H1 (cell line): ENCODE measurements at regions not wholly inside any gene's neighbourhood (a gene's known extent, or its start where the extent isn't known, plus 50 kb on each side); places are given as distances from the start of the nearest gene placed in this dataset.
A peak's percentile ranks its signal among the peaks of the same experiment; 100 is the strongest.

Experiments used
- CTCF ChIA-PET: fragments of 300-600 bp; sonication (Branson Sonifier 250); formaldehyde crosslinking; loops from one replicate; lab custom pipeline; 2021; ENCODE audit not compliant: partially characterized antibody; lab: Charles Lee
- POLR2A ChIA-PET: fragments of 300-600 bp; sonication (Branson Sonifier 250); formaldehyde crosslinking; loops from one replicate; lab custom pipeline; 2021; ENCODE audit warnings: inconsistent platforms; ENCODE audit not compliant: partially characterized antibody; lab: Charles Lee
- DNase-seq, 2 experiments: peaks; one replicate each; pipeline versions ENCODE4 v3.0.0 to v3.0.0-alpha.2; 2010 to 2022; ENCODE audit warnings: low spot score in 2 of 2, low read depth in 1 of 2, mixed read lengths in 1 of 2
- FAIRE-seq: peaks from 2 replicates; lab custom pipeline; 2011; peaks lifted over from hg19 to GRCh38; lab: Jason Lieb, UNC
- H2AFZ ChIP-seq: 2 replicates; pipeline ENCODE4 v1.8.1; 2012; ENCODE audit warnings: low read length, inconsistent platforms
- H2AK5ac ChIP-seq: 2 replicates; pipeline ENCODE4 v1.6.1; 2013; ENCODE audit warnings: low read depth, low read length
- H2BK120ac ChIP-seq: replicated peaks from 2 replicates; pipeline ENCODE3; 2013; ENCODE audit warnings: low read depth, low read length, inconsistent platforms
- H2BK12ac ChIP-seq: 2 replicates; pipeline ENCODE4 v1.6.1; 2013; ENCODE audit warnings: low read depth, low read length
- H2BK15ac ChIP-seq: 2 replicates; pipeline ENCODE4 v1.6.1; 2013; ENCODE audit warnings: low read length
- H2BK20ac ChIP-seq: 2 replicates; pipeline ENCODE4 v1.6.1; 2013; ENCODE audit warnings: low read length
- H2BK5ac ChIP-seq: 2 replicates; pipeline ENCODE4 v1.6.1; 2013; ENCODE audit warnings: low read depth, low read length
- H3K14ac ChIP-seq: 2 replicates; pipeline ENCODE4 v1.6.1; 2013; ENCODE audit warnings: inconsistent platforms; ENCODE audit not compliant: insufficient read length
- H3K18ac ChIP-seq: 2 replicates; pipeline ENCODE4 v1.6.1; 2013; ENCODE audit warnings: low read length; ENCODE audit errors: extremely low read depth
- H3K23ac ChIP-seq: 2 replicates; pipeline ENCODE4 v1.6.1; 2013; ENCODE audit warnings: inconsistent platforms; ENCODE audit not compliant: insufficient read length
- H3K23me2 ChIP-seq: 2 replicates; pipeline ENCODE4 v1.6.1; 2013; ENCODE audit warnings: low read depth, low read length
- H3K27ac ChIP-seq: 2 replicates; pipeline ENCODE4 v1.6.1; 2011; ENCODE audit warnings: low read depth, low read length, inconsistent platforms
- H3K27me3 ChIP-seq, 4 experiments: replicated peaks in 1 of 4; 1 replicate in 1 of 4; 2 replicates in 3 of 4; pipeline versions ENCODE4 v1.6.1 to v1.8.1; 2011 to 2013; ENCODE audit warnings: low read length in 3 of 4, mild to moderate bottlenecking in 3 of 4, inconsistent platforms in 2 of 4, mixed read lengths in 2 of 4, moderate library complexity in 1 of 4; ENCODE audit not compliant: control insufficient read depth in 3 of 4, insufficient read depth in 3 of 4; ENCODE audit errors: extremely low read depth in 1 of 4
- H3K36me3 ChIP-seq, 4 experiments: 2 replicates each; pipeline versions ENCODE4 v1.6.1 to v1.8.1; 2011 to 2013; ENCODE audit warnings: mild to moderate bottlenecking in 4 of 4, low read length in 3 of 4, moderate library complexity in 2 of 4, control low read depth in 1 of 4, inconsistent platforms in 1 of 4; ENCODE audit not compliant: insufficient read depth in 4 of 4, control insufficient read depth in 2 of 4
- H3K4ac ChIP-seq: replicated peaks from 2 replicates; pipeline ENCODE3; 2013; ENCODE audit warnings: low read length, low read depth, mixed read lengths, inconsistent platforms; ENCODE audit not compliant: insufficient read length
- H3K4me1 ChIP-seq, 4 experiments: replicated peaks in 1 of 4; 1 replicate in 1 of 4; 2 replicates in 3 of 4; pipeline versions ENCODE4 v1.6.1 to v1.8.1; 2011 to 2013; ENCODE audit warnings: low read length in 3 of 4, inconsistent platforms in 2 of 4, mixed read lengths in 1 of 4; ENCODE audit not compliant: insufficient read depth in 4 of 4, control insufficient read depth in 3 of 4
- H3K4me2 ChIP-seq, 2 experiments: 2 replicates each; pipeline versions ENCODE4 v1.6.1 to v1.8.1; 2011 to 2013; ENCODE audit warnings: low read depth in 2 of 2, low read length in 2 of 2, control low read depth in 1 of 2, inconsistent platforms in 1 of 2, mild to moderate bottlenecking in 1 of 2; ENCODE audit not compliant: insufficient read depth in 1 of 2
- H3K4me3 ChIP-seq, 4 experiments: fragments of 200-600, 300-600 bp in 1 of 4; sonication (generic), shearing (Covaris generic), sonication (Bioruptor Twin) in 1 of 4; 2 replicates each; pipeline versions ENCODE4 v1.5.1 to v1.8.1; 2011 to 2016; ENCODE audit warnings: low read length in 4 of 4, low read depth in 3 of 4, control low read depth in 2 of 4, inconsistent platforms in 2 of 4, mild to moderate bottlenecking in 2 of 4, mixed read lengths in 1 of 4, moderate library complexity in 1 of 4; ENCODE audit not compliant: insufficient read depth in 2 of 4; ENCODE audit errors: extremely low read depth in 1 of 4
- H3K56ac ChIP-seq: replicated peaks from 2 replicates; pipeline ENCODE3; 2013; ENCODE audit warnings: low read depth, mild to moderate bottlenecking, mixed read lengths, low read length, inconsistent platforms; ENCODE audit not compliant: insufficient read length
- H3K79me1 ChIP-seq: 2 replicates; pipeline ENCODE4 v1.6.1; 2013; ENCODE audit warnings: low read depth, low read length, control low read depth
- H3K79me2 ChIP-seq, 2 experiments: 2 replicates each; pipeline versions ENCODE4 v1.6.1 to v1.8.1; 2012 to 2013; ENCODE audit warnings: low read length in 2 of 2, mild to moderate bottlenecking in 2 of 2, inconsistent platforms in 1 of 2; ENCODE audit not compliant: insufficient read depth in 2 of 2, control insufficient read depth in 1 of 2
- H3K9ac ChIP-seq, 4 experiments: replicated peaks in 1 of 4; 1 replicate in 1 of 4; 2 replicates in 3 of 4; pipeline versions ENCODE4 v1.6.1 to v1.8.1; 2011 to 2013; ENCODE audit warnings: low read depth in 3 of 4, low read length in 3 of 4, control low read depth in 2 of 4, mild to moderate bottlenecking in 2 of 4, moderate library complexity in 2 of 4, inconsistent platforms in 1 of 4; ENCODE audit errors: extremely low read depth in 1 of 4
- H3K9me3 ChIP-seq, 2 experiments: 2 replicates each; pipeline versions ENCODE4 v1.6.1 to v1.8.1; 2012 to 2013; ENCODE audit warnings: mild to moderate bottlenecking in 2 of 2, moderate library complexity in 2 of 2, control low read depth in 1 of 2, inconsistent platforms in 1 of 2, low read depth in 1 of 2, low read length in 1 of 2, mixed read lengths in 1 of 2; ENCODE audit not compliant: insufficient read depth in 2 of 2
- H4K20me1 ChIP-seq, 2 experiments: replicated peaks in 1 of 2; 2 replicates each; pipeline versions ENCODE3 to v1.8.1; 2011 to 2013; ENCODE audit warnings: inconsistent platforms in 2 of 2, low read length in 2 of 2, mild to moderate bottlenecking in 1 of 2; ENCODE audit not compliant: insufficient read depth in 2 of 2, control insufficient read depth in 1 of 2
- H4K5ac ChIP-seq: 2 replicates; pipeline ENCODE4 v1.6.1; 2013; ENCODE audit warnings: low read length, low read depth, mixed read lengths, inconsistent platforms; ENCODE audit not compliant: insufficient read length
- H4K8ac ChIP-seq: 2 replicates; pipeline ENCODE4 v1.8.0; 2013; ENCODE audit warnings: mild to moderate bottlenecking, moderate library complexity, low read length, inconsistent platforms; ENCODE audit not compliant: insufficient read depth; ENCODE audit errors: extremely low read depth
- H4K91ac ChIP-seq: replicated peaks from 2 replicates; pipeline ENCODE3; 2013; ENCODE audit warnings: low read length, mixed read lengths, inconsistent platforms; ENCODE audit not compliant: insufficient read length
- BCL11A ChIP-seq, 2 experiments: IDR thresholded peaks; one replicate each; pipeline ENCODE4 v1.6.1; 2011; ENCODE audit warnings: low read depth in 2 of 2, low read length in 2 of 2, mild to moderate bottlenecking in 2 of 2
- BRCA1 ChIP-seq: IDR thresholded peaks from 2 replicates; pipeline ENCODE4 v1.6.1; 2012; ENCODE audit warnings: low read depth, low read length, improper control_type of control experiment
- HDAC2 ChIP-seq, 2 experiments: fragments of 300-600 bp in 1 of 2; sonication (generic) in 1 of 2; IDR thresholded peaks; 2 replicates each; pipeline ENCODE4 v1.6.1; 2011 to 2012; ENCODE audit warnings: low read depth in 2 of 2, low read length in 2 of 2, mild to moderate bottlenecking in 2 of 2, moderate library complexity in 2 of 2, borderline replicate concordance in 1 of 2, inconsistent platforms in 1 of 2
- HDAC6 ChIP-seq: IDR thresholded peaks from one replicate; pipeline ENCODE4 v1.7.1; 2012; ENCODE audit warnings: low read depth, mild to moderate bottlenecking, inconsistent platforms, low read length, moderate library complexity
- RAD21 ChIP-seq, 2 experiments: IDR thresholded peaks in 1 of 2; conservative IDR thresholded peaks in 1 of 2; 2 replicates each; pipeline ENCODE4 v1.6.1; 2011; ENCODE audit warnings: low read depth in 2 of 2, low read length in 2 of 2, improper control_type of control experiment in 1 of 2, inconsistent platforms in 1 of 2, mild to moderate bottlenecking in 1 of 2, moderate library complexity in 1 of 2
- SAP30 ChIP-seq: fragments of 300-600 bp; sonication (generic); IDR thresholded peaks from 2 replicates; pipeline ENCODE4 v1.7.1; 2012; ENCODE audit warnings: low read length, moderate library complexity, mild to moderate bottlenecking, inconsistent platforms; ENCODE audit not compliant: insufficient read depth, insufficient replicate concordance
- SIN3A ChIP-seq, 2 experiments: IDR thresholded peaks in 1 of 2; conservative IDR thresholded peaks in 1 of 2; 2 replicates each; pipeline ENCODE4 v1.6.1; 2011 to 2012; ENCODE audit warnings: low read length in 2 of 2, improper control_type of control experiment in 1 of 2, low read depth in 1 of 2, mild to moderate bottlenecking in 1 of 2
- SIX5 ChIP-seq: IDR thresholded peaks from 2 replicates; pipeline ENCODE4 v1.6.1; 2011; ENCODE audit warnings: mild to moderate bottlenecking, low read depth, low read length
- SUZ12 ChIP-seq: fragments of 200-600 bp; sonication (generic); IDR thresholded peaks from 2 replicates; pipeline ENCODE4 v1.6.1; 2012; ENCODE audit warnings: mild to moderate bottlenecking, inconsistent platforms, low read length, moderate library complexity, mixed read lengths
- TAF7 ChIP-seq: optimal IDR thresholded peaks from 2 replicates; pipeline ENCODE3; 2011; ENCODE audit warnings: low read depth, mild to moderate bottlenecking, inconsistent platforms, low read length, moderate library complexity, borderline replicate concordance
- WGBS, 2 experiments: shearing (Covaris generic) in 1 of 2; methylation state at CpG; one replicate each; pipeline versions ENCODE4 v1.1.6 to v1.1.7; 2013 to 2015; ENCODE audit warnings: low lambda C conversion rate in 2 of 2, mixed read lengths in 2 of 2, inconsistent platforms in 1 of 2, low coverage in 1 of 2, missing lambda C conversion rate in 1 of 2; ENCODE audit not compliant: insufficient replicate concordance in 2 of 2, insufficient coverage in 1 of 2, insufficient read length in 1 of 2; ENCODE audit errors: extremely low coverage in 1 of 2, missing lambda C conversion rate in 1 of 2; 5-methylcytosine and 5-hydroxymethylcytosine counted together

DNA sequence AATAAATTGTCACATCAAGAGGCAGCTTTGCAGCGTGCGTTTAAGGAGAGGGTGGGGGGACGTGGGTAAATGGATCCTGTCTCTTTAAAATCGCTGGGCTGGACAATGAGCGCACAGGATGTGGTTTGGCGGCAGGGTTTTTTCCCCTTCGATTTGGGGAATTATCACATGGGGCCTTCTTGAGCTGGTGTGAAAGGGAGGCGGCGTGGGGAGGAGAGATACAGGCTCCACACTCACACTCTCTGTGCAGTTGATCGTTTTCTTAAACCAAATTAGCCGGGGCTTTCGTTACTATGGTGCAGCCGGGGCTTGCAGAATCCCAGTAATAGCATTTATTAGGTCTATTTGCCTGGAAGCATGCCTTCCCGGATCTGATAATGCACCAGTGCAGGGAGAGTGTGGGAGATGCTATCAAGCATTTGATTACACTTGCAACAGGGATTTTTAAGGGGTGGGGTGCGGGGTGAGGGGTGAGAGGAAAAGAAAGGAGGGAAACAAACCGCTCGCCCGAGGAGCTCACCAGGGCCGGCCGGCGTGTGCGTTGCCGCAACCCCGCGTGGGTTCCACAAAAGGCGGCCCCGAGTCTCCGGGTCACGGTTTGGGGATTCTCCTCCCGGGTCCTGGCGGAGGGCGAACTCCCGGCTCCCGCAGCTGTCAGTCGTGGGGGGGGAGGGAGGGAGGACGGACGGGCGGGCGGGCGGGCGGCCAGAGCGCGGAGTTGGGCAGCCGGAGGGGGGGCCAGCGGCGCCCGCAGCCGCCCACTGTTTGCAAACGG is 58.8 kb upstream of the GSE1 start:
- H3K4me1 ChIP-seq = peaks cover 0 to 27% (median 21%) of the 10 kb centered on the region in 4 experiments; a peak in 6 of 7 replicates
- peak overlapping the region; percentile 21 for H3K4ac ChIP-seq
- no peak overlapping the region for H3K23ac ChIP-seq
- H3K23me2 ChIP-seq = peaks cover 29% of the 10 kb centered on the region
- H2BK20ac ChIP-seq = no peak overlapping the region
- no peak overlapping the region for H2AFZ ChIP-seq
- H3K9me3 ChIP-seq = no peaks in the 10 kb centered on the region
- H3K9ac ChIP-seq = peak overlapping the region in 1 of 4 experiments; percentile 36; a peak in 1 of 7 replicates
- peaks cover 4 to 6% of the 10 kb centered on the region in 2 experiments; a peak in 2 of 4 replicates for H3K79me2 ChIP-seq
- 2% methylated on average over 14 of the region's 49 CpGs; no CpG with 5 or more reads in 1 of the 2 experiments for WGBS, 2 experiments
- no peak overlapping the region for H4K5ac ChIP-seq
- peaks cover 4% of the 10 kb centered on the region; the same call in 1 of the 2 replicates for H3K79me1 ChIP-seq
- peak overlapping the region; percentile 62 for H4K91ac ChIP-seq
- DNase-seq (no peak), FAIRE-seq (no peak)
- H3K14ac ChIP-seq = no peak overlapping the region
- no peak overlapping the region for H3K56ac ChIP-seq
- peaks cover 3 to 4% of the 10 kb centered on the region in 2 experiments for H4K20me1 ChIP-seq
- no peak overlapping the region for H3K27ac ChIP-seq
- H2BK5ac ChIP-seq = no peak overlapping the region; the same call in 1 of the 2 replicates
- peak overlapping the region; percentile 18 for H2BK120ac ChIP-seq
- H2BK12ac ChIP-seq = no peak overlapping the region
- peak overlapping the region; percentile 78; the same call in 1 of the 2 replicates for H3K18ac ChIP-seq
- peak overlapping the region; percentile 54 to 98 (median 61) for H3K4me3 ChIP-seq
- POLR2A ChIA-PET = interaction anchor here (0.8 to 4.3 kb wide), 10 partner anchors 10 to 65 kb away, joined by 3 to 29 read pairs (median 6); partner anchors contain the start of gene GSE1
- H3K27me3 ChIP-seq = no peaks in the 10 kb centered on the region; a peak in 2 of 7 replicates
- no peaks in the 10 kb centered on the region for H3K36me3 ChIP-seq
- CTCF ChIA-PET = interaction anchor here (0.8 to 7.3 kb wide), 21 partner anchors 10 to 220 kb away, joined by 3 to 76 read pairs (median 11); no protein-coding TSS in a partner anchor
- peak overlapping the region; percentile 95 to 96 for H3K4me2 ChIP-seq
- H4K8ac ChIP-seq = no peak overlapping the region; the same call in 1 of the 2 replicates
- H2BK15ac ChIP-seq = no peak overlapping the region
- no peak overlapping the region for H2AK5ac ChIP-seq
- TF ChIP-seq HDAC6 (no peak), TAF7 (no peak), SIX5 (no peak), BCL11A (IDR thresholded peaks at IDR 0.05; ENCODE audit: low read depth in 2 of 2, low read length in 2 of 2) (no peak), SIN3A (conservative IDR thresholded peaks at IDR 0.05 in 1 of 2, IDR thresholded peaks at IDR 0.05 in 1 of 2; ENCODE audit: low read depth in 1 of 2, low read length in 2 of 2) (no peak), SAP30 (peak; percentile 25), BRCA1 (no peak), HDAC2 (IDR thresholded peaks at IDR 0.05; ENCODE audit: borderline replicate concordance in 1 of 2, low read depth in 2 of 2, low read length in 2 of 2) (no peak), RAD21 (IDR thresholded peaks at IDR 0.05 in 1 of 2, conservative IDR thresholded peaks at IDR 0.05 in 1 of 2; ENCODE audit: low read depth in 2 of 2, low read length in 2 of 2) (no peak), SUZ12 (peak; percentile 45; the same call in 1 of the 2 replicates)
